Omental fat pad (tissue), 3 donors: ENCODE measurements at regions not wholly inside any gene's neighbourhood (a gene's known extent, or its start where the extent isn't known, plus 50 kb on each side); places are given as distances from the start of the nearest gene placed in this dataset.
"Not testable (repeated sequence)": the region's sequence is repeated elsewhere in the genome, so short reads cannot be mapped to it uniquely, and the experiment has no call there.

Experiments used
- ATAC-seq: fragments of 150-250 bp; one replicate; pipeline ENCODE4 v1.9.1; 2016; ENCODE audit warnings: mild to moderate bottlenecking, moderate library complexity; ENCODE audit not compliant: low FRiP score
- DNase-seq: peaks from one replicate; pipeline ENCODE4 v3.0.0-alpha.2; 2019; ENCODE audit warnings: low spot score
- TF ChIP-seq, protein P1 (sequence below), 3 donors: fragments of 450-650 bp; IDR thresholded peaks; one replicate each; pipeline ENCODE4 v1.5.1; 2016 to 2017; ENCODE audit warnings: antibody characterized with exemption in 3 of 3, mild to moderate bottlenecking in 3 of 3, moderate library complexity in 2 of 3

DNA sequence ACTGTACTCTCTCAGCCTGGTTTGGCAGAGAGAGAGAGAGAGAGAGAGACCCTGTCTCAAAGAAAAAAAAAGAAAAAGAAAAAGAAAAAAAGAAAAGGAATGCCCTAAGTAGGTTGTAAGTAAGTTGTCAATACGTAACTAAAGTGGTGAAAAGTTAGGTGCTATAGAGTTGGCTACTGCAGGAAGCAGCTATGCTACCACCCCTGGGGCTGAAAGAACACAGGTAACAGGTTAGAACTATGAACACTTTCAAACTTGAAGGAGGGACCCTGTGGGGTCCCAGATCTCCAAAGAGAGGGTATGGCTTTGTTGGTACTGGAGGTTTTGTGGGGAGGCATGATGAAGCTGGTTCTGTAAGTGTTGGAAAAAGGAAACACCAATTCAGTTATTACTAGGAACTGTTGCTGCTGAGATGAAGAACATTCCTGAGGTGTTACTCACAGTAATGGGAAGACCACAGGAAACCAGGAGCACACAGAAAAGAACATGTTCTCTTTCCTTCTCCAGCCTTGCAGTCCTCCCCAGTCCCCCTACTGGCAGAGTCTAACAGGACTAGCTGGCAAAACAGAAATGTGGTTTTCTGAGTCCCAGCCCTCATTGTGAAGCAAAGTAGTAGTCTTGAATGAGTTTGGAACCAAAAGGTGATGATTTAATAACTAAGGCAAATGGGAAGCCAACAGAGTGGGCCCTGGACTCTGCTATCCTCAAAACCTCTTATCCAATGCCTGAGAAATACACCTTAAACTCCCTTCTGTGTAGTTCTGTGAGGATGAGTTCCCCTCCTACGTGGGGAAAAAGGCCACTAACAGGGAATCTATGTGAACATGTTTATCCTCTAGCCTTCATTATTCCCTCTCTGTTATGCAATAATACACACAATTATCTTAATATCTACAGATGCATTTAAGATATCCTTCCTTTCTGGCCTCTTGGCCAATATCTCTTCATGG is 427.0 kb upstream of the DDI1 start:
- peak; percentile 77 for ATAC-seq
- no peak for DNase-seq
- TF ChIP-seq, protein P1, sequence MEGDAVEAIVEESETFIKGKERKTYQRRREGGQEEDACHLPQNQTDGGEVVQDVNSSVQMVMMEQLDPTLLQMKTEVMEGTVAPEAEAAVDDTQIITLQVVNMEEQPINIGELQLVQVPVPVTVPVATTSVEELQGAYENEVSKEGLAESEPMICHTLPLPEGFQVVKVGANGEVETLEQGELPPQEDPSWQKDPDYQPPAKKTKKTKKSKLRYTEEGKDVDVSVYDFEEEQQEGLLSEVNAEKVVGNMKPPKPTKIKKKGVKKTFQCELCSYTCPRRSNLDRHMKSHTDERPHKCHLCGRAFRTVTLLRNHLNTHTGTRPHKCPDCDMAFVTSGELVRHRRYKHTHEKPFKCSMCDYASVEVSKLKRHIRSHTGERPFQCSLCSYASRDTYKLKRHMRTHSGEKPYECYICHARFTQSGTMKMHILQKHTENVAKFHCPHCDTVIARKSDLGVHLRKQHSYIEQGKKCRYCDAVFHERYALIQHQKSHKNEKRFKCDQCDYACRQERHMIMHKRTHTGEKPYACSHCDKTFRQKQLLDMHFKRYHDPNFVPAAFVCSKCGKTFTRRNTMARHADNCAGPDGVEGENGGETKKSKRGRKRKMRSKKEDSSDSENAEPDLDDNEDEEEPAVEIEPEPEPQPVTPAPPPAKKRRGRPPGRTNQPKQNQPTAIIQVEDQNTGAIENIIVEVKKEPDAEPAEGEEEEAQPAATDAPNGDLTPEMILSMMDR (IDR thresholded peaks at IDR 0.05), result no peak

DNA sequence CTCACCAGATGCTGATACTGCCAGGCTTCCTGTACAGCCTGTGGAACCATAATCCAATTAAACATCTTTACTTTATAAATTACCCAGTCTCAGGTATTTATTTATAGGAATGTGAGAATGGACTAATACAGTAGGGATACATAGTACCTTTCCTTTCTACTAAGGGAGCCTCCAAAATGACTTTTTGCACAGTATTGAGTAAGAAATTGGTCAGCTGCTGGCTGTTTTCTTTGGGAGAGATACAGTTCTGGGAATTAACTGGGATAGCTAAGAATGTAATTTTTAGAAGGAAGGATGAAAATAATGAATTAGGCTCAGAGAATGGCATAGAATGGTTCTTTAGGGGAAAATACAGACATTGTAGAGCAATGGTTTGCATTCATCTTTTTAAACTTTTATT is 426.0 kb upstream of the DDI1 start:
- ATAC-seq, result no peak
- no peak for DNase-seq
- TF ChIP-seq, protein P1 (IDR thresholded peaks at IDR 0.05), result no peak

DNA sequence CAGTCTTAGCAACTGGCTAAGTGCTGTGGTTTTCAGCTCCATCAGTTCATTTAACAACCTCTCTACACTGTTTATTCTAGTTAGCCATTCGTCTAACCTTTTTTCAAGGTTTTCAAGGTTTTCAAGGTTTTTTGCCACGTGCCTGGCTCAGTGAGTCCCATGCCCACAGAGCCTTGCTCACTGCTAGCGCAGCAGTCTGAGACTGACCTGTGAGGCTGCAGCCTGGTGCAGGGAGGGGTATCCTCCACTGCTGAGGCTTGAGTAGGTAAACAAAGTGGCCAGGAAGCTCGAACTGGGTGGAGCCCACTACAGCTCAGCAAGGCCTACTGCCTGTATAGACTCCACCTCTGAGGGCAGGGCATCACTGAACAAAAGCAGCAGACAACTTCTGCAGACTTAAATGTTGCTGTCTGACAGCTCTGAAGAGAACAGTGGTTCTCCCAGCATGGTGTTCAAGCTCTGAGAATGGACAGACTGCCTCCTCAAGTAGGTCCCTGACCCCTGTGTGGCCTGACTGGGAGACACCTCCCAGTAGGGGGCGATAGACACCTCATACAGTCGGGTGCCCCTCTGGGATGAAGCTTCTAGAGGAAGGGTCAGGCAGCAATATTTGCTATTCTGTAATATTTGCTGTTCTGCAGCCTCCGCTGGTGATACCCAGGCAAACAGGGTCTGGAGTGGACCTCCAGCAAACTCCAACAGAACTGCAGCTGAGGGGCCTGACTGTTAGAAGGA is 424.7 kb upstream of the DDI1 start:
- ATAC-seq, DNase-seq: not testable (repeated sequence)

DNA sequence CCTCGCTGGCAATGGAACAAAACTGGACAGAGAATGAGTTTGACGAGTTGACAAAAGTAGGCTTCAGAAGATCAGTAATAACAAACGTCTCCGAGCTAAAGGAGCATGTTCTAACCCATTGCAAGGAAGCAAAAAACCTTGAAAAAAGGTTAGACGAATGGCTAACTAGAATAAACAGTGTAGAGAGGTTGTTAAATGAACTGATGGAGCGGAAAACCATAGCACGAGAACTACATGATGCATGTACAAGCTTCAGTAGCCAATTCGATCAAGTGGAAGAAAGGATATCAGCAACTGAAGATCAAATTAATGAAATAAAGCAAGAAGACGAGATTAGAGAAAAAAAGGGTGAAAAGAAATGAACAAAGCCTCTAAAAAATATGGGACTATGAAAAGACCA is 424.0 kb upstream of the DDI1 start:
- ATAC-seq, DNase-seq: not testable (repeated sequence)

DNA sequence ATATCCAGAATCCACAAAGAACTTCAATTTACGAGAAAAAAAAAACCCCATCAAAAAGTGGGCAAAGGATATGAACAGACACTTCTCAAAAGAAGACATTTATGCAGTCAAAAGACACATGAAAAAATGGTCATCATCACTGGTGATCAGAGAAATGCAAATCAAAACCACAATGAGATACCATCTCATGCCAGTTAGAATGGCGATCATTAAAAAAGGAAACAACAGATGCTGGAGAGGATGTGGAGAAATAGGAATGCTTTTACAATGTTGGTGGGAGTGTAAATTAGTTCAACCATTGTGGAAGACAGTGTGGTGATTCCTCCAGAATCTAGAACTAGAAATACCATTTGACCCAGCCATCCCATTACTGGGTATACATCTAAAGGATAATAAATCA is 419.9 kb upstream of the DDI1 start:
- DNase-seq, ATAC-seq: not testable (repeated sequence)

DNA sequence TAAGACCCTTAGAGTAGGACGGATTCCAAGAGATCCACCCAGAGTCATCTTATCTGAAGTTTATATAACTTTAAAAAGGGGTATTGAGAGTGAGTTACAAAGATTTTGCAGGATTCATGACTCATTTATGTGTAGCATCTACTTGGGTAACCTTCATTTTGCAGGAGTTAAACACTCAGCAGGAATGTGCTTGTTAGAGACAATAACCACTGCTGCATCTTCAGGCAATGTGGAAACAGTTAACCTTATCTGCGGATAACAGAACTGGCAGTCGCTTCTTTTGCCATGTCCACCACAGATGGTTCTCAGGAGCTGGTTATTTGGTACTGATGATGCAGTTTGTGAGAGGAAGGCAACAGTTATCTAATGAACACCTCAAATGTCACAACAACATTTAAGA is 417.9 kb upstream of the DDI1 start:
- DNase-seq (no peak), ATAC-seq (no peak)
- TF ChIP-seq, protein P1 (IDR thresholded peaks at IDR 0.05), result no peak

DNA sequence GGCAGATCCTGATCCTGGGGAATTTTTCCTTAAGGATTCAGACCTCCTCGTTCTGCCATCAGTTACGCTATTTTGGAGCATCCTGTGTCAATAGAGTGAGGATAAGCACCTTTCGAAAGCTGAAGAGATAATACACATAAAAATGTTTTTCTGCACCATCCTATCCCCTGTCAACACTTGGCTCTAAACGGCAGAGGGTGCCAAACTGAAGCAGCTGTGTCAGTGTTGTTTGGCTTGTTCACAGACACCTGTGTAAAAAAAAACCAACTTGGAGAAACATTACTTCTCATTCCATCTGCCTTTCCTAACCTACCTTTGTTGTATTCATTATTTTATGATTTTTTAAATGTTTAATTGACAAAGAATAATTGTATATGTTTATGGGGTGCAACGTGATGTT is 417.0 kb upstream of the DDI1 start:
- DNase-seq, result no peak
- no peak for ATAC-seq
- TF ChIP-seq, protein P1 (IDR thresholded peaks at IDR 0.05), result no peak

DNA sequence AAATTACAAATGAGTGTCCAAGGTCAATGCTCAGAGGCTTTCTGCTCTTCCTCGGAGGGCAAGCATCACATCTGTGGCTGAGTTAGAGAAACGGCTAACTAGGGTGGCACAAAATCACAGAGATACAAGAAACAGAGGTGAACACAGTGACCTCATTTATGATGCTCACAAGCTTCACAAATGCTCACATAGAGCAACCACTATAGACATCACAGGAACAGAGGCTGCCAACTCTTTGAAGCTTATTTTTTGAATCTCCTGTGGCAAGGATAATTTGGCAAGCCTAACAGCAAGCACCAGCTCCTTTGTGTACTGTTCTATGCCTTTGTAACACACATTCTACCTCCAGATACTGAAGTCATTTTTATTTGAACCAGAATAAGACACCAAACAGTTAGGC is 416.5 kb upstream of the DDI1 start:
- DNase-seq (no peak), ATAC-seq (no peak)
- TF ChIP-seq, protein P1 (IDR thresholded peaks at IDR 0.05), result no peak
